Vagina (tissue), 2 donors: ENCODE measurements at regions not wholly inside any gene's neighbourhood (a gene's known extent, or its start where the extent isn't known, plus 50 kb on each side); places are given as distances from the start of the nearest gene placed in this dataset.
"Not testable (repeated sequence)": the region's sequence is repeated elsewhere in the genome, so short reads cannot be mapped to it uniquely, and the experiment has no call there.

Experiments
- DNase-seq, 2 donors: peaks; one replicate each; pipeline ENCODE4 v3.0.0-alpha.2; 2017; ENCODE audit errors: extremely low spot score in 2 of 2
- H3K27ac ChIP-seq: fragments of 200-600 bp; sonication (generic); one replicate; pipeline ENCODE4 v1.5.1; 2019
- H3K27me3 ChIP-seq: fragments of 200-600 bp; sonication (generic); one replicate; pipeline ENCODE4 v1.5.1; 2019
- H3K36me3 ChIP-seq, 2 donors: fragments of 200-600 bp; sonication (generic); one replicate each; pipeline ENCODE4 v1.5.1; 2017 to 2019
- H3K4me1 ChIP-seq: fragments of 200-600 bp; sonication (generic); one replicate; pipeline ENCODE4 v1.5.1; 2019
- H3K4me3 ChIP-seq, 2 donors: fragments of 200-600 bp; sonication (generic); 1 replicate in 1 of 2; 2 replicates in 1 of 2; pipeline ENCODE4 v1.5.1; 2016 to 2019
- H3K9me3 ChIP-seq: fragments of 200-600 bp; sonication (generic); one replicate; pipeline ENCODE4 v1.5.1; 2019
- CTCF ChIP-seq, 3 experiments: fragments of 450-650 bp in 2 of 3; fragments of 200-600 bp in 1 of 3; sonication (generic) in 1 of 3; IDR thresholded peaks; one replicate each; pipeline ENCODE4 v1.5.1; 2017 to 2019; ENCODE audit warnings: antibody characterized with exemption in 3 of 3, mild to moderate bottlenecking in 2 of 3, moderate library complexity in 2 of 3
- POLR2A ChIP-seq, 2 donors: fragments of 450-650 bp; IDR thresholded peaks; one replicate each; pipeline ENCODE4 v1.6.1; 2017; ENCODE audit warnings: antibody characterized with exemption in 2 of 2, mild to moderate bottlenecking in 2 of 2, moderate library complexity in 2 of 2
- POLR2AphosphoS5 ChIP-seq, 2 donors: sonication (generic); formaldehyde crosslinking; IDR thresholded peaks; one replicate each; pipeline ENCODE4 v1.9.0; 2017; ENCODE audit warnings: antibody characterized with exemption in 2 of 2, mild to moderate bottlenecking in 2 of 2, low read depth in 1 of 2; ENCODE audit not compliant: insufficient read depth in 1 of 2
- intact Hi-C: fragments of 100-400 bp; cut with DNase I; formaldehyde crosslinking; loops from one replicate; pipeline ENCODE4 v1.15.1; 2023

- Histone ChIP-seq H3K27me3 (no peaks in the 10 kb centered on the region), H3K36me3 (no peaks in the 10 kb centered on the region), H3K4me3 (no peak overlapping the region), H3K27ac (no peak overlapping the region), H3K9me3 (no peaks in the 10 kb centered on the region), H3K4me1 (peaks cover 9% of the 10 kb centered on the region)
- DNase-seq = no peak
- TF ChIP-seq CTCF (IDR thresholded peaks at IDR 0.05) (no peak), POLR2A (IDR thresholded peaks at IDR 0.05) (no peak), POLR2AphosphoS5 (IDR thresholded peaks at IDR 0.05; ENCODE audit: insufficient read depth in 1 of 2, low read depth in 1 of 2) (no peak)
- intact Hi-C loops = no loop called here
These were observed 295.1 kb upstream of the ZNF337 start for GRCh38 chr20:25991756-25992130.

- Histone ChIP-seq H3K27me3 (no peaks in the 10 kb centered on the region), H3K36me3 (no peaks in the 10 kb centered on the region), H3K27ac (no peak overlapping the region), H3K4me1 (peaks cover 9% of the 10 kb centered on the region), H3K4me3 (no peak overlapping the region), H3K9me3 (no peaks in the 10 kb centered on the region)
- intact Hi-C loops = no loop called here
- no peak for TF ChIP-seq CTCF (IDR thresholded peaks at IDR 0.05)
- no peak for TF ChIP-seq POLR2A (IDR thresholded peaks at IDR 0.05)
- TF ChIP-seq POLR2AphosphoS5 (IDR thresholded peaks at IDR 0.05; ENCODE audit: insufficient read depth in 1 of 2, low read depth in 1 of 2) = no peak
- DNase-seq = no peak
These were observed 294.6 kb upstream of the ZNF337 start for GRCh38 chr20:25991051-25991755.

- H3K4me3 ChIP-seq, H3K27me3 ChIP-seq, H3K9me3 ChIP-seq, H3K27ac ChIP-seq, DNase-seq, H3K4me1 ChIP-seq, H3K36me3 ChIP-seq, intact Hi-C loops: not testable (repeated sequence)
These were observed 293.0 kb upstream of the ZNF337 start for GRCh38 chr20:25989686-25990085.

- DNase-seq = no peak
- no peaks in the 10 kb centered on the region for H3K36me3 ChIP-seq
- no peaks in the 10 kb centered on the region for H3K9me3 ChIP-seq
- no peaks in the 10 kb centered on the region for H3K27me3 ChIP-seq
- H3K27ac ChIP-seq = no peak overlapping the region
- intact Hi-C loops = no loop called here
- H3K4me1 ChIP-seq = peaks cover 9% of the 10 kb centered on the region
- no peak for TF ChIP-seq POLR2AphosphoS5 (IDR thresholded peaks at IDR 0.05; ENCODE audit: insufficient read depth in 1 of 2, low read depth in 1 of 2)
- no peak for TF ChIP-seq POLR2A (IDR thresholded peaks at IDR 0.05)
- no peak for TF ChIP-seq CTCF (IDR thresholded peaks at IDR 0.05)
- H3K4me3 ChIP-seq = no peak overlapping the region
These were observed 292.5 kb upstream of the ZNF337 start for GRCh38 chr20:25989196-25989595.

- H3K4me3 ChIP-seq, H3K27ac ChIP-seq, H3K27me3 ChIP-seq, H3K36me3 ChIP-seq, H3K4me1 ChIP-seq, H3K9me3 ChIP-seq, intact Hi-C loops, DNase-seq: not testable (repeated sequence)
These were observed 291.4 kb upstream of the ZNF337 start for GRCh38 chr20:25987928-25988560.
